NCI-H82 treated with DMSO at 0.1 percent for 48 hours (cell line): ENCODE measurements at regions not wholly inside any gene's neighbourhood (a gene's known extent, or its start where the extent isn't known, plus 50 kb on each side); places are given as distances from the start of the nearest gene placed in this dataset.

Experiments
- DNase-seq: peaks from one replicate; lab custom pipeline; 2025; ENCODE audit not compliant: unreplicated experiment; lab: John Stamatoyannopoulos, UW

DNA sequence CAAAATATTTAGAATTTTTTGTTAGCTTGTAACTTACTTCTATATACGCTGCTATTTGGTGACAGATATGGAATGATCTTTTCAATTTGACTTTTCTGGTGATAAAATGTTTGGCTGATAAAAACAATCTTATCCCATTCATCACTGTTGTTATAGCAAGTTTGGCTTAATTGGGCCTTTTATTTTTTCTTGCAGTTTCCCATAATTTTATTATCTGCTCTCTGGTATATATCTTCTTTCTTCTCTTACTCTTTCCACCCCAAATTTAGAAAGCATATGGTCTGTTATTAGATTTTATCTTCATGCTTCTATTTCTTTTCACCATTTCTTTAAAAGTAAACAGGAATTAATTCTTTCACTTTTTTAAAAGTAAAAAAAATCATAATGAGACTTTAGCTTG, 474.4 kb downstream of the TLE1 start:
- no peak for DNase-seq

DNA sequence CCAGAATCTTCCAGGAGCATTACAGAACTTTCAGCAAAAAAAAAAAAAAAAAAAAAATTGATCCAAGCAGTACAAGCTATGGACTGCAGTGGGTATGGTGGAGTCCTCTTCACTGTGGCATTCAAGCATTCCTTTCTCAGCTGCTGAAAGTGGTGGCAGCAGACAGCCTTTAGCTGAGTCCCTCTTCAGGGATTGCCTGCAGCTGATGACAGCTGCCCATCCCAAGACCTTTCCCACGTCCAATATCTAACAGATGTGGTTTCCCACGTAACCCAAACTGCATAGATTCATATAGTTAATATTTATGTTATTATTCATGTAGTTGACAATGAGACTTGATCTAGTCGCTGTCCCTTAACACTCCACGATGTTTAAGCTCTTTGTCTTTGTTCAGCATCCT, 475.9 kb downstream of the TLE1 start:
- DNase-seq: no peak

DNA sequence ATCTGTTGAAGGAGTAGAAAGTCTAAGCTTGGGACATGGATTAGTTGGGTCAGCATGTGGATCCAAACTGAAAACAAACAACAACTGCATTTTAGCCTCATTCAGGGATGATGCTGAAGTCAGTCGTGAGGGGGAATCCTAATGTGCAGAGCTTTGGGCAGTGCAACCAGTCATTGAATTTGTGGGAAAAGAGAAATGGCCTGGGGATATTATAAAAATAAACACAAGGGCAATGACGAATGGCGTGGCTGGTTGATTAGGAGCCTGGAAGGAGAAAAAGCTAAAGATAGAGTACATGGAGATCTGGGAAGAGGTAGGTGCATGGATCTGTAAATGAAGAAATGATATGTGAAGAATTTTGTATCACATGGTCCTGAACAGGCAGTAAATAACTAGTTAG, 477.6 kb downstream of the TLE1 start:
- no peak for DNase-seq

DNA sequence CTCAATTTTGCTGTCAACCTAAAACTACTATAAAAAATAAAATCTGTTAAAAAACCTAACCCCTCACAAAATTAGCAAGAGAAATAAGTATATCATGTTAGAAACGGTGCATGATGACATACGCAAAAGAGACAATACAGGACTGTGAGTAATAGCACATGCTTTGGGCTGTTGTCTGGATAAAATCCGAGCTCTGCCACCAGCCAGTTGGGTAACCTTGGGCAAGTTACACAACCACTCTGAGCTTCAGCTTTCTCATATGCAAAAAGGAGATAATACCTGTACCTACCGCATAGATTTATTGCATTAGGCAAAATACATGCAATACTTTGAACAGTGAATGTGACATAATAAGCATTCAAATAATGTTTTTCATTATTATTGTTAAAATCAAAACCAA, 481.7 kb downstream of the TLE1 start:
- DNase-seq: no peak

DNA sequence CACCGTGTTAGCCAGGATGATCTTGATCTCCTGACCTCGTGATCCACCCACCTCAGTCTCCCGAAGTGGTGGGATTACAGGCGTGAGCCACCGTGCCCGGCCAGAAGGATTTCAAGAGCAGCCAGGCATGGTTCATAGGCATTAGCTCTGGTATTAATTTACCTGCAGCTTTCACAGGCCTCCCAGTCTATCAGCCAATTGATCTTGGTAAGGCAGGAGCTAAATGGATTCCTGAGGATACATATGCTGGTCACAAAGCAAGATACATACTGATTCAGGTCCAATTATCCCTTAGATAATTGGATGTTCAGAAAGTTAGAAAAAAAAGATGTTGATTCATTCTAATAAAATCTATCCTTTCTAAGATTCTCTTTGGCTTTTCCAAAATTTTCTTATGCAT, 487.1 kb downstream of the TLE1 start:
- DNase-seq: peak; percentile 0

DNA sequence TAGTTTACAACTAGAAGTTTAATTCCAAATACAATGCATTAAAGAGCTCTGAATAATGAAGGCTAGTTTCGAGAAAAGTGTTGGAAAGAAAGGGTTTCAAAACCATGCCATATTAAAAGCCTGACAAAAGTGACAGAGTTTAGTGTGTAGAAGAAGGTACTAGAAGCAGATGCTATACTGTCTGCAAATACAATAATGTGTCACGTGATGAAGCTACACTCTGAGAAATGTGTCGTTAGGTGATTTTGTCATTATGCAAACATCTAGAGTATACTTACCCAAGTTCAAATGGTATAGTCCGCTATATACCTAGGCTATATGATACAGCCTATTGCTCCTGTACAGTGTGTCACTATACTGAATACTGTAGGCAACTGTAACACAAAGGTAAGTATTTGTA, 494.1 kb downstream of the TLE1 start:
- DNase-seq: no peak

DNA sequence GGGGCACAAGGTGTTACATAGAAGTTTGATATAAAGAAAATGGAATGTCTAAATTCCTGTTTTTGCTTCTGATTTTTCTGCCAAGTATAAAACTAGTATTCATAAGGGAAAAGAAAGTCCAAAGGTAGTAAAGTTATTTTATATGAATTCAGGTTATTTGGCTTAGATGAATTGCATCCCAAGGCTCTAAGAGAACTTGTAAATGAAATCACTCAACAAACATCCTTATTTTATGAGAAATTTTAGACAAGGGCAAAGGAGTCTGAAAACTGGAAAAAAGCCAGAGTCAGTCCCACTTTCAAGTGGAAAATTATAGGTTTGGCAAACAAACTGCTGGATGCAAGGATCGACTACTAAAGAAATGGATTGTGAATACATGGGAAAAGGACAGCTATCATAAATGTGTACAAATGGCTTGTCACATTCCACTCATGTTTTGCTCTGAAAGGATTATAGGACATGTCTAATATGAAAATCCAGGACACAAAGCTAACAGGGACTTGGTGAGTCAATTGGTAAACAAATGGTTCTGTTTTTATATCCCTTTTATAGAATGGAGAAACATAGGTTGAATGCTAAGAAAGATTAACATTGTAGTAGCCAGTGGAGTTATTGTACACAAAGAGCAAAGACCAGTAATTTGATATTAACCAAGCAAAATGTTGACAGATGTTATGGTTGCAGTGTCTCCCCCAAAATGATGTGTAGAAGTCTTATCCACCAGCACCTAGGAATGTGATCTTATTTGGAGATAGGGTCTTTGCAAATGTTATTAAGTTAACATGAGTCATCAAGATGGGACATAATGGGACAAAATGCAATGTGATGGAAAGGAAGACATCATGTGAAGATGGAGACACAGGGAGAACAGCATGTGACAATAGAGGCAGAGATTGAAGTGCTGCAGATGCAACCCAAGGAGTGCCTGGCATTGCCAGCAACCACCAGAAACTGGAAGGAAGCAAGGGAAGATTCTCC, 495.7 kb downstream of the TLE1 start:
- no peak for DNase-seq

DNA sequence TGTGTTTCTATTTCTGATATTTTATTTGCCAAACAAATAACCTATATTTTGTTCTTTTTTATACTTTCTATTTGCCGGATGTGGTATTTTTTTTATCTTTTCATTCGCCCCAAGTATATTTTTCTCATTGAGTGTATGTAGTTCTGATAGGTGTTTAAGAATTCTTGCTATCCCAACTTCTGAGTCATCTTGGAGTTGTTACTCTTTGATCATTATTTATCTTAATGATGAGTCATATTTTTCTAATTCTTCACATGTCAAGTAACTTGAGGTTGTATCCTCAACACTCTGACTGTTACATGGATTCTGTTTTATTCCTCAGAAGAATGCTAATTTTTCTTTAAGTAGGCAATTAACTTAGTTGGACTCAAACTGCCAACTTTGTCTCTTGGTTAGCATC, 498.1 kb downstream of the TLE1 start:
- DNase-seq: no peak

DNA sequence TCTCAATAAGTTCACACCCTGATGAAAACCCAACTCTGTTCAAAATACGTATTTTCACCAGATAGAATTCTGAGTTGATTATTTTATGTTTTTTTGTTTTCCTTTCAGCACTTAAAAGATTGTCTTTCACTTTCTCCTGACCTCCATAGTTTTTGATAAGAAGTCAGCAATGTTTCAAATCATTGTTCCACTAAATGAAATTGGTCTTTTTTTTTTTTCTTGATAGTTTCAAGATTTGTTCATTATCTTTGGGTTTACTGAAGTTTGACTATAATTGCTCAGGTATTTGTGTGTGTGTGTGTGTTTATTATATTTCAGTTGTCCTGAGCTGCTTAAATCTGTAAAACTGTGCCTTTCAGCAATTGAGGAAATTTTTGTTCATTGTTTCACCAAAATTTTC, 498.7 kb downstream of the TLE1 start:
- no peak for DNase-seq

DNA sequence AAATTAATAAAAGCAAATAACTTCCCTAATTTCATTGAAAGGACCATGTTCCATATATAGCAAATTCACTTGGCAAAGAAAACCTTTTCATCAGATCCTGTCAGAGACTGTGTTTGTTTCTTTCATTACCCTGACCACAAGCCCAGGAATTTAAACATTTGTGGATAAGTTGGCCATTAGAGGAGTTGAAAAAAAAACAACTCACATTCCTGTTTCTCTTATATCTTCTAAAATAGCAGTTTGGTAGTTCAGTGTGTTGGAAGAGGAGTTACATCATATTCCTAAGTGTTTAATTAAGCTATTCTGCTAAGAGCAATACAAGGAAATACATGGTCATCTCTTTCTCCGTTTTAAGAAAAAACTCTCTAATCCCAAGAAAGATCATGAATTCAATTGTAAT, 505.6 kb downstream of the TLE1 start:
- no peak for DNase-seq

DNA sequence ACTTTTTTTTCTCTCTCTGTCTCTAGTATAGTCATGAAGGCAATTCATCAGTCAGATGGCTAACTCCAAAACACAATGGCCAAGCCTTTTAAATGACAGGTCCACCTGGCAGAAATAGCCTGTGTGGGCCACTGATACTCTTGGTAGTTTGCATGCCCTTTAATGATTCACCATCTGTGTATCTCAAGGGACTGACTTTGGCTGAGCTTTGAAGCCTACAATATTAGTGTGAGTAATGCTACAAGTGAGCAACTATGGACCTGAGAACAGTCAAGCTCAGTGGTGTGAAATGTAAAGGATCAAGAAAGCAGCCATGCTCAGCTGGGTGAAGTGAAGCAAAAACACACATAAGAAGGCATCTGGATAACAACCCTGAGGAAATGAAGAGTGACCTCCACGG, 506.9 kb downstream of the TLE1 start:
- DNase-seq: no peak

DNA sequence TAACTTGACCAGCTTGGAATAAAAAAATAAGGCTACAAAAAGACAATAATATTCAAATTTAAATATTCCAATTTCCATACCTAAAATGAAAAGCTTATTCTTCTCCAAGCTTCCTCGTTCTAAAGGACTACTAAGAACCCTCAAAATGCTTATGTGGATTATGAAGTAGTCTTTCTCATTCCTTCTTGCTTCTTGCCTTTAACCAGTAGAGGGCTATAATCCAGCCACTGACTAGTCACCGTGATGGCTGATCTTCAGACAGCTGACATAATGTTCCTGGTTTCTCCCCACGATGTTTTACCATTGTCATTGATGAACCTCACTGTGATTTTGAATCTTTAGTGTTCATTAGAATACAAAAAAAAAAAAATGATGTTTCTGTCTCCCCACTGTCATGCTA, 515.3 kb downstream of the TLE1 start:
- no peak for DNase-seq

DNA sequence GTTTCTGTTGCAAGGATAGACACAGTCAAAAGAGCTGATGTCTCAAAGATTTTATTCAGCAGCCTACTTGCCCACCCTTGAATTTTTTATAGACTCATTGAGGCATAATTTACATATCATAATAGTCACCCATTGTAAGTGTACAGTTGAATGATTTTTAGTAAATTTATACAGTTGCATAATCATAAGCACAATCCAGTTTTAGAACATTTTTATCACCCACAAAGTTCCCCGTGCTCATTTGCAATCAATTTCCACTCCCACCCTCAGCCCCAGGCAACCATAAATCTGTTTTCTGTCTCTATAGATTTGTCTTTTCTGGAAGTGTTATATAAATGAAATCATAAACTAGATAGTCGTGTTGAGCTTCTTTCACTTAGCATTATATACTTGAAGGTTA, 517.7 kb downstream of the TLE1 start:
- DNase-seq: no peak

DNA sequence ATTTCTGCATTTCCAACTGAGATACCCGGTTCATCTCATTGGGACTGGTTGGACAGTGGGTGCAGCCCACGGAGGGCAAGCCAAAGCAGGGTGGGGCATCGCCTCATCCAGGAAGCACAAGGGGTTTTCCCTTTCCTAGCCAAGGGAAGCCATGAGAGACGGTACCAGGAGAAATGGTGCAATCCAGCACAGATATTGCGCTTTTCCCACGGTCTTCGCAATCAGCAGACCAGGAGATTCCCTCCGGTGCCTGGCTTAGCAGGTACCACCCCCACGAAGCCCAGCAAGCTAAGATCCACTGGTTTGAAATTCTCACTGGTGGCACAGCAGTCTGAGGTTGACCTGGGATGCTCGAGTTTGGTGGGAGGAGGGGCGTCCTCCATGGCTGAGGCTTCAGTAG, 527.0 kb downstream of the TLE1 start:
- no peak for DNase-seq

DNA sequence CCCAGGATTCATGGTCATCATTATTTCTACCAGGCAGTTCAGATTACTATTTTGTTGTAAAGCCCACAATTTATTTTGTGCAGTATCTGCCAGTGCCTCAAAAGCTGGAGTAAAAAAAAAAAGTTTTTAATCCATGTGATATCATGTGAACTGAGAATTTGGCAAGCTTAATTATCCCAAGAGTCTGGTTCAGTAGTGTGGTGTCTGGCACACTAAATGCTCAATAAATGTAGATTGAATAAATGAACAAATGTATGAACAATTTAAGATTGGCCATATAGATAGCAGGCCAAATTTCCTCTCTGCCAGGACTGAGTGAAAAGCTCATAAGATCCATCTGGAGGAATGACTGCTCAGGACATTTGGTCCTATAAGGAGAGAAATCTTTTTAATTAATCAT, 533.0 kb downstream of the TLE1 start:
- DNase-seq: no peak

DNA sequence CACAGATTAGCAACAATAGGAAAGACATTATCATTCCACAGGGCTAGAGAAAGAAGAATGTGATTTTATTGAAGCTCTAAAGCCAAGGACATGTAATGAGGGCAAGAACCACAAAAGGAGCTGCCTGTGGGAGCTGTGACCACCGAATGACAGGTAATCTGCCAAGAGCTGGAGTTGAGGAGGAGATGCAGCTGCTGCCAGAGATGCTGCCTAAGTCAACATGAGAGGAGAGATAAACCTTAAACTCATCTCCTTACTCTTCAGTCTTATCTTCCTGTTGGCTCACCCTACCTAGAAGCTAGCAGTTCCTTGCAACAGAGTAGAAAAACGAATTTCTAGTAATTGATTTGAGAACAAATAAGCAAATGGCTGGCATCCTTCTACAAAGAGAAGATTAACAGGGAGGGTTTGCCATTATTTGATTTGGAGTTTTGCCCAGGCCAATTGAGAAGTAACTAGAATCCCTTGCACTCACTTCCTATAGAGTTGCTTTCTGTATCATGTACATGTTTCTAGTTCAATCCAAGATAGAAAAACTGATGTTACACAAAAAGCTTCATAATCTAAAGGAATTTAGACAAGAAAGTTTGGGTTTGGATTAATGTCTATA, 539.2 kb downstream of the TLE1 start:
- no peak for DNase-seq

DNA sequence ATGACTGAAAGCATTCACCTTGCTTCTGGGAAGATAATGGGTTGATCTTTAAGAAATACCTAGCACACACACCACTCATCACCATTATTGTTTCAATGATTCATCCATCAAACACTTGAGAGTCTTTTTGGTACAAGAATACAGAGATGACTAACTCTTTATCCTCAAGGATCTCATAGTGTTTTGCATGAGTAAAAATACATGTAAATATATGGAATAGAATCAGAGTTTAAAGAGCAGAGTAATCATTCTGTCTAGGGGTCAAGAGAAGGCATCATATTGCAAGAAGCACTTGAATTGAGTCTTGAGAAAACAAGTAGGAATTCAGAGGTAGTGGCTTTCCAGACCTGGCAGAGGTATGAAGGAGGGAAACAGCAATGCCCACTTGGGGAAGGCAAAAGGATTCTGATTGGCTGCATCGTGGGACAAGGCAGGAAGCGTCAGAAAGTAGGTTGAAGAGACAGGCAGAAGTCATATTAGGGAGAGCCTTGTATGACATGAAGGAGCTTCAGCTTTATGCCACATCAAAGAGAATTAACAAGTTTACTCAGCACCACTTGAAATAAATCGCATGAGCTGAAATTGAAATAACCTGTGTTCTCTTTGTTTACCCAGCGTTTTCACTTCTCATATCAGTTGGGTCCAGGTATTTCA, 542.5 kb downstream of the TLE1 start:
- no peak for DNase-seq

DNA sequence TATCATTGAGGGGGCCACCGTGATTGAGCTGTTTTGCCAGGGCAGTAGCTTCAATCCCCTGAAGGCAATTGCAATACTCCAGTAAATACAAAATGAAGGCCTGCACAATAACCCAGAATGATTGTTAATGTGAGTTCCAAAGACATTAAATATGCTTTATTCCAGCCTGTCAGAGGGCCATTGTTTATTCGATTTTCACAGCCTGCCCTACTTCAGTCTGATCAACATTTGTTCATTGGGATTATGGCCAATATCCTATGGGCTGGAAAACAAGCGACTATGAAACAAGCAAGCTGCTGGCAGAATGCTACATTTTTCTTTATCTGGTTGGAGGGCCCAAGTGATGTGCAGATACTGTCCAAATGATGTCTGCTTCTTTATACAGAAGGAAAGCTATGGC, 543.1 kb downstream of the TLE1 start:
- no peak for DNase-seq

DNA sequence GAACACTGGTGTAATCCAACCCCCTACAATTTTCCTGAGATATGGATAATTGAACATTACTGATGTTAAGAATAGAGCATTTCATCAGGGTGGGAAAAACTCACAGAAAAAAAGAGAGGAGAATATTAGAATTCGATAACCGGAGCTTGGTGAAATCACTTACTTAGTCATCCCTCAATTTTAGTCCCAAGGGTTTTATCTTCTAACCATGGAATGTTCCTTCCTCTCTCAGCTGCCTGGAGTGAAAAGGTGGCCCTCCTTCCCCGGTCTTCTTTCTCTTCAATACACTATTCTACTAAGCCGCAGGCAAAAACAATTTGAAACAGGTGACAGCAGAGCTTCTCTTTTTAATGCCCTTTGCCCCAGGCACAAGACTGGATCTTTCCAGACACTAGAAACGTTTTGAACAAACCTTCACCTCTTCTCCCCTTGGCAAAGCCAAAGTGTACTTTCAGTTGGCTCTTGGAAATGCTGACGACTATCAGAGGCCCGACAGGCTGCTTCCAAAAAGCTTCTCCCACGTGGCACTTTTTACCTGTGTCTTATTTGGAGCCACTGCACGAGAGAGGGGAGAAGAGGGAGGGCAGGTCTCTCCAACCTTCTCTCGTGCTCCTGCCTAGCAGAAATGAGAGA, 543.9 kb downstream of the TLE1 start:
- DNase-seq: no peak

DNA sequence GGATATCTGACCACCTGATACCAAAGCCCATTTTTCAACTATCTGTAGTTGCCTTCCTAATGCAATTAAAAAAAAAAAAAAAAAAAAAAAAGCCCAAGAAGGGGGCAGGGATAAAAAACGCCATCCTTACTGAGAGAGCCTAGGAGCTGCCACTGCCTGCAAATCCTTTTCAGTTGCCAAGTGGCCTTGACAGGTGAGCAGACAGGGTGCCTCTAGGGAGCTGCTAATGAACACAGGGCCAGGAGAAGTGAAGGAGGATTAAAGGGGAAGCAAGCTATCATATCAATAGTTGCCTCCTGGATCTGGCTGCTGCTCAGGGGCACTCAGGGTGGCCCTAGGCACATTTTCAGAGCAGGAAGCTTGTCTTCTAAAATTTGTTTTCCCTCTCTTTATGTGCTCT, 547.4 kb downstream of the TLE1 start:
- DNase-seq: peak; percentile 14

DNA sequence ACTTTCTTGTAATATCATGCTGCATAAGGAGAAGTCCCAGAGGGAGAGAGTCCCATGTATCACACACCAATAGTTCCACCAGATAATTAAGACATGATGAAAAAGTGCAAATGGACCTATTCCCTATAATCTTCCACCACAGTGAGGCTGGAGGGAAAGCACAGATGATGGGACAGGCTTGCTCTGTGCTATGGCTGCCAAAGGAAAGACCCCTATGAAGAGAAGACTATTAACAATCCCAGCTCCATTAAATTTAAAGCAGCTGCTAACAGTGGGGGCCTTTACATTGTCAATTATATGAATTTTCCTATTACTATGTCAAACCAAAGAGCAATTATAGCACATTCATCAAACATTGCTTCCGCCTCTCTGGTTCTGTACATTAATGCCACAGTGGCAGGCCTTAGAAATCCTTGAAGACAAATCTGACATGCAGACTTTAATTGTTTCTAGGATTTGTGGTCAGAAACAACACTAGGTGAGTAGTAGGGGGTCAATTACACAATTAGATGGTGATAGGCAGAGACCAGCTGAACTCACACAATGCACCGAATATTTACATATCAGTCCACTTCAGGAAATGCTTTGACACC, 551.3 kb downstream of the TLE1 start:
- DNase-seq: no peak
